Testis (tissue), 2 donors: ENCODE measurements at regions not wholly inside any gene's neighbourhood (a gene's known extent, or its start where the extent isn't known, plus 50 kb on each side); places are given as distances from the start of the nearest gene placed in this dataset.
"Not testable (repeated sequence)": the region's sequence is repeated elsewhere in the genome, so short reads cannot be mapped to it uniquely, and the experiment has no call there.

Experiments used
- DNase-seq: peaks from one replicate; pipeline ENCODE4 v3.0.0-alpha.2; 2019
- H3K27ac ChIP-seq, 2 donors: fragments of 200-600 bp; sonication (generic); one replicate each; pipeline ENCODE4 v1.5.1; 2019
- H3K27me3 ChIP-seq: fragments of 200-600 bp; sonication (generic); one replicate; pipeline ENCODE4 v1.5.1; 2019
- H3K36me3 ChIP-seq: fragments of 200-600 bp; sonication (generic); one replicate; pipeline ENCODE4 v1.5.1; 2017; ENCODE audit warnings: low read depth; ENCODE audit errors: missing control alignments
- H3K4me1 ChIP-seq: fragments of 200-600 bp; sonication (generic); one replicate; pipeline ENCODE4 v1.5.1; 2019
- H3K4me3 ChIP-seq, 2 donors: fragments of 200-600 bp; sonication (generic); one replicate each; pipeline ENCODE4 v1.5.1; 2017 to 2019
- H3K9me3 ChIP-seq: fragments of 200-600 bp; sonication (generic); one replicate; pipeline ENCODE4 v1.5.1; 2017
- POLR2A ChIP-seq: fragments of 450-650 bp; IDR thresholded peaks from one replicate; pipeline ENCODE4 v1.6.1; 2017; ENCODE audit warnings: antibody characterized with exemption, mild to moderate bottlenecking, moderate library complexity
- WGBS, 2 donors: methylation state at CpG; one replicate each; pipeline ENCODE4 v1.1.5; 2018; 5-methylcytosine and 5-hydroxymethylcytosine counted together
- intact Hi-C: fragments of 100-400 bp; cut with DNase I; formaldehyde crosslinking; loops from one replicate; pipeline ENCODE4 v1.15.1; 2023; ENCODE audit warnings: low total_unique reads
- TF ChIP-seq, protein P1 (sequence below), 3 experiments: fragments of 450-650 bp in 2 of 3; fragments of 200-600 bp in 1 of 3; sonication (generic) in 1 of 3; IDR thresholded peaks; one replicate each; pipeline ENCODE4 v1.5.1; 2016 to 2019; ENCODE audit warnings: antibody characterized with exemption in 3 of 3, mild to moderate bottlenecking in 2 of 3, moderate library complexity in 1 of 3

- 42 to 51% methylated on average over 7 of the region's 7 CpGs for WGBS, 2 donors
- Histone ChIP-seq H3K4me1 (peaks cover 11% of the 10 kb centered on the region), H3K27me3 (no peaks in the 10 kb centered on the region), H3K36me3 (no peaks in the 10 kb centered on the region), H3K4me3 (no peak overlapping the region), H3K27ac (peak overlapping the region in 1 of 2 donors; percentile 42), H3K9me3 (no peaks in the 10 kb centered on the region)
- TF ChIP-seq POLR2A = no peak
- TF ChIP-seq, protein P1, sequence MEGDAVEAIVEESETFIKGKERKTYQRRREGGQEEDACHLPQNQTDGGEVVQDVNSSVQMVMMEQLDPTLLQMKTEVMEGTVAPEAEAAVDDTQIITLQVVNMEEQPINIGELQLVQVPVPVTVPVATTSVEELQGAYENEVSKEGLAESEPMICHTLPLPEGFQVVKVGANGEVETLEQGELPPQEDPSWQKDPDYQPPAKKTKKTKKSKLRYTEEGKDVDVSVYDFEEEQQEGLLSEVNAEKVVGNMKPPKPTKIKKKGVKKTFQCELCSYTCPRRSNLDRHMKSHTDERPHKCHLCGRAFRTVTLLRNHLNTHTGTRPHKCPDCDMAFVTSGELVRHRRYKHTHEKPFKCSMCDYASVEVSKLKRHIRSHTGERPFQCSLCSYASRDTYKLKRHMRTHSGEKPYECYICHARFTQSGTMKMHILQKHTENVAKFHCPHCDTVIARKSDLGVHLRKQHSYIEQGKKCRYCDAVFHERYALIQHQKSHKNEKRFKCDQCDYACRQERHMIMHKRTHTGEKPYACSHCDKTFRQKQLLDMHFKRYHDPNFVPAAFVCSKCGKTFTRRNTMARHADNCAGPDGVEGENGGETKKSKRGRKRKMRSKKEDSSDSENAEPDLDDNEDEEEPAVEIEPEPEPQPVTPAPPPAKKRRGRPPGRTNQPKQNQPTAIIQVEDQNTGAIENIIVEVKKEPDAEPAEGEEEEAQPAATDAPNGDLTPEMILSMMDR (IDR thresholded peaks at IDR 0.05) = no peak
- DNase-seq = no peak
- intact Hi-C loops = no loop called here
Measured at GRCh38 chr20:48038713-48039112, 253.4 kb upstream of the SULF2 start.

DNA sequence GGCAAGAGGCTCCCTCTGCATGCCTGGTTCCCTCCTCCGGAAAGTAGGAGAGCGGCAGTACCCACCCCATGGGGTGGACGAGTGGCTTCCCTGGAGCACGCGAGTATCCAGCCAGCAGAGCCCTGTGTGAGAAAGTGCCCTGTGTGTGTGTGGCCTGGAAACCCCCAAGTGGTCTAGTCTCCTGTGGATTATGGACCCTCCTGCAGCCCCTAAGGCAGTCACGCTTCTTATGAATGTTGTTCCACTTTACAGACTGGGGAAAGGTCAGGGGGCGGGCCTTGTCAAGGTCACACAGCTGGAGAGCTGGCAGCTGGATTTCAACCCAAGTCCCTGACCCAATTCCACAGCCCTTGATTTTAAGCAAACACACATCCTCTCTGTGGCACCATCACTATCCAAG is 252.5 kb upstream of the SULF2 start:
- DNase-seq = peak; percentile 51

DNA sequence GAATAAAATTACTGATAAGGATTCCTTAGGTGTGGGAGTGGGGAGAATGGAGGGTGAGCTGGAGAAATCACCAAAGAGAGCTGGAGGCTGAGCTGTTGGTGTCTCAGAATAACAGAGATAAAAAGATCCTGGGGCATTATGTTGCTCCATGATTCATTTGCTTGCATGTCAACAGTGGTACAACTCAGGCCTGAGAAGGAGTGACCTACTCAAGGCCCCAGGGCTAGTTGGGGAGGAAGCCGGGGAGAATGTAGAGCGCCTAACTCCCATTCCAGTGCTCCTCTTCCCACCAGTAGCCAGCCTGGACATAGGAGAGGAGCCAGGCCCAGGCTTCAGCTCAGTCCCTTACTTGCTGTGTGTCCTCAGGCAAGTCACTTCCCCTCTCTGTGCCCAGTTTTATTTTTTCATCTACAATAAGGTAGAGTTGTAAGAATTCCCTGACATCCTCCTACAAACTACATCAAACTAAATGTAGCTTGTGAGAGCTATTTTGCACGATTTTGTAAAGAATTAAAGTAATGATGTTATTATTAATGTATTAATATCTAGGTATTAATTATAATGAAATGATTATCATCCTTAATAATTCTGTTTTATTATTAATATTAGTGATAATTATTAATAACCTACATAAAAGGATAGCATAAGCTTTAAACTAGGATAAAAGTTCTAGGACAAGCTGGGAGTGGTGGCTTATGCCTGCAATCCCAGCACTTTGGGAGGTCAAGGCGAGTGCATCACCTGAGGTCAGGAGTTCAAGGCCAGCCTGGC is 250.9 kb upstream of the SULF2 start:
- H3K27me3 ChIP-seq = no peaks in the 10 kb centered on the region
- TF ChIP-seq, protein P1 (IDR thresholded peaks at IDR 0.05) = no peak
- TF ChIP-seq POLR2A = no peak
- H3K4me1 ChIP-seq = peaks cover 11% of the 10 kb centered on the region
- DNase-seq = no peak
- H3K36me3 ChIP-seq = no peaks in the 10 kb centered on the region
- intact Hi-C loops = no loop called here
- H3K4me3 ChIP-seq = no peak overlapping the region
- 87 to 95% methylated on average over 4 of the region's 4 CpGs for WGBS, 2 donors
- H3K27ac ChIP-seq = no peak overlapping the region
- H3K9me3 ChIP-seq = no peaks in the 10 kb centered on the region

More for the DNA sequence above, 252.5 kb upstream of the SULF2 start:
- WGBS, 2 donors = 57 to 60% methylated on average over 1 to 7 of the region's 7 CpGs
- H3K4me1 ChIP-seq = peaks cover 11% of the 10 kb centered on the region
- H3K9me3 ChIP-seq, H3K36me3 ChIP-seq, intact Hi-C loops, H3K4me3 ChIP-seq, H3K27me3 ChIP-seq: not testable (repeated sequence)
- H3K27ac ChIP-seq = peak overlapping the region; percentile 1 to 42

GRCh38 chr20:48034751-48035150 is 249.5 kb upstream of the SULF2 start:
- TF ChIP-seq POLR2A = no peak
- TF ChIP-seq, protein P1 (IDR thresholded peaks at IDR 0.05) = no peak
- Histone ChIP-seq H3K4me3 (no peak overlapping the region), H3K36me3 (no peaks in the 10 kb centered on the region), H3K27ac (no peak overlapping the region), H3K9me3 (no peaks in the 10 kb centered on the region), H3K4me1 (peaks cover 11% of the 10 kb centered on the region), H3K27me3 (no peaks in the 10 kb centered on the region)
- WGBS, 2 donors = 90 to 96% methylated on average over 6 of the region's 6 CpGs
- DNase-seq = no peak
- intact Hi-C loops = no loop called here

- H3K4me1 ChIP-seq, H3K36me3 ChIP-seq, H3K27ac ChIP-seq, H3K9me3 ChIP-seq, H3K27me3 ChIP-seq, intact Hi-C loops, DNase-seq, H3K4me3 ChIP-seq: not testable (repeated sequence)
- WGBS, 2 donors = 93 to 94% methylated on average over 8 of the region's 8 CpGs
Measured at GRCh38 chr20:48033005-48033404, 247.7 kb upstream of the SULF2 start.

GRCh38 chr20:48031122-48031521 is 245.8 kb upstream of the SULF2 start:
- Histone ChIP-seq H3K27me3 (no peaks in the 10 kb centered on the region), H3K36me3 (no peaks in the 10 kb centered on the region), H3K27ac (no peak overlapping the region), H3K4me3 (no peak overlapping the region), H3K9me3 (no peaks in the 10 kb centered on the region), H3K4me1 (peaks cover 3% of the 10 kb centered on the region)
- no peak for DNase-seq
- intact Hi-C loops = no loop called here
- TF ChIP-seq, protein P1 (IDR thresholded peaks at IDR 0.05) = no peak
- no peak for TF ChIP-seq POLR2A
- 77 to 80% methylated on average over 4 of the region's 4 CpGs for WGBS, 2 donors
